ENCODE measurements at regions not wholly inside any gene's neighbourhood (a gene's known extent, or its start where the extent isn't known, plus 50 kb on each side); places are given as distances from the start of the nearest gene placed in this dataset.
A peak's percentile ranks its signal among the peaks of the same experiment; 100 is the strongest.

GRCh38 chr11:15748132-15748531, 608.2 kb downstream of the SOX6 start:
- no TSS peak for BruUV-seq (replicated peaks)
- ChIA-PET CTCF (no interaction called here), POLR2A (ENCODE audit: low non-redundant PET) (no interaction called here)
- H3K4me3 ChIP-seq (ENCODE audit: low read depth, low read length, poor library complexity, severe bottlenecking), result no peak overlapping the region
- no peak for TF ChIP-seq EZH2 (IDR thresholded peaks at IDR 0.05; ENCODE audit: borderline replicate concordance, low read depth, low read length, poor library complexity, severe bottlenecking)
- H3K4me1 ChIP-seq (ENCODE audit: insufficient read depth, low read length, poor library complexity, severe bottlenecking), result no peaks in the 10 kb centered on the region
- intact Hi-C loops (cut with micrococcal nuclease; ENCODE audit: unreplicated experiment), result no loop called here
- H3K9me3 ChIP-seq (ENCODE audit: low read depth, low read length, poor library complexity, severe bottlenecking), result no peaks in the 10 kb centered on the region
- H3K36me3 ChIP-seq (ENCODE audit: insufficient read depth, low read length, poor library complexity, severe bottlenecking), result no peaks in the 10 kb centered on the region
- no peaks in the 10 kb centered on the region for H3K27me3 ChIP-seq (replicated peaks; ENCODE audit: insufficient read depth, low read depth, low read length, poor library complexity)
- no peak for DNase-seq (ENCODE audit: low spot score)
- H3K27ac ChIP-seq (ENCODE audit: low read depth, low read length, poor library complexity, severe bottlenecking), result no peak overlapping the region

GRCh38 chr11:15748741-15749140, 607.6 kb downstream of the SOX6 start:
- ChIA-PET POLR2A (ENCODE audit: low non-redundant PET) (no interaction called here), CTCF (no interaction called here)
- Histone ChIP-seq H3K27ac (ENCODE audit: low read depth, low read length, poor library complexity, severe bottlenecking) (no peak overlapping the region), H3K9me3 (ENCODE audit: low read depth, low read length, poor library complexity, severe bottlenecking) (no peaks in the 10 kb centered on the region), H3K4me1 (ENCODE audit: insufficient read depth, low read length, poor library complexity, severe bottlenecking) (no peaks in the 10 kb centered on the region), H3K4me3 (ENCODE audit: low read depth, low read length, poor library complexity, severe bottlenecking) (no peak overlapping the region), H3K27me3 (replicated peaks; ENCODE audit: insufficient read depth, low read depth, low read length, poor library complexity) (no peaks in the 10 kb centered on the region), H3K36me3 (ENCODE audit: insufficient read depth, low read length, poor library complexity, severe bottlenecking) (no peaks in the 10 kb centered on the region)
- intact Hi-C loops (cut with micrococcal nuclease; ENCODE audit: unreplicated experiment), result no loop called here
- no peak for DNase-seq (ENCODE audit: low spot score)
- no peak for TF ChIP-seq CTCF (conservative IDR thresholded peaks at IDR 0.05; ENCODE audit: low read depth, low read length)
- TF ChIP-seq EZH2 (IDR thresholded peaks at IDR 0.05; ENCODE audit: borderline replicate concordance, low read depth, low read length, poor library complexity, severe bottlenecking), result no peak
- no TSS peak for BruUV-seq (replicated peaks)

- ChIA-PET POLR2A (ENCODE audit: low non-redundant PET) (interaction anchor here (0.6 kb wide), 1 partner anchor 1085 kb away, joined by 3 read pairs; no protein-coding TSS in a partner anchor), CTCF (no interaction called here)
- Histone ChIP-seq H3K4me3 (ENCODE audit: low read depth, low read length, poor library complexity, severe bottlenecking) (no peak overlapping the region), H3K9me3 (ENCODE audit: low read depth, low read length, poor library complexity, severe bottlenecking) (no peaks in the 10 kb centered on the region), H3K4me1 (ENCODE audit: insufficient read depth, low read length, poor library complexity, severe bottlenecking) (no peaks in the 10 kb centered on the region), H3K27me3 (replicated peaks; ENCODE audit: insufficient read depth, low read depth, low read length, poor library complexity) (peaks cover 4% of the 10 kb centered on the region), H3K27ac (ENCODE audit: low read depth, low read length, poor library complexity, severe bottlenecking) (no peak overlapping the region), H3K36me3 (ENCODE audit: insufficient read depth, low read length, poor library complexity, severe bottlenecking) (no peaks in the 10 kb centered on the region)
- intact Hi-C loops (cut with micrococcal nuclease; ENCODE audit: unreplicated experiment), result no loop called here
- peak; percentile 5 for DNase-seq (ENCODE audit: low spot score)
- TF ChIP-seq CTCF (conservative IDR thresholded peaks at IDR 0.05; ENCODE audit: low read depth, low read length) (no peak), EZH2 (IDR thresholded peaks at IDR 0.05; ENCODE audit: borderline replicate concordance, low read depth, low read length, poor library complexity, severe bottlenecking) (no peak)
- BruUV-seq (replicated peaks), result no TSS peak
Observed at GRCh38 chr11:15750535-15751308, 605.6 kb downstream of the SOX6 start.

GRCh38 chr11:15754221-15754620, 602.1 kb downstream of the SOX6 start:
- intact Hi-C loops (cut with micrococcal nuclease; ENCODE audit: unreplicated experiment), result no loop called here
- peaks cover 4% of the 10 kb centered on the region for H3K27me3 ChIP-seq (replicated peaks; ENCODE audit: insufficient read depth, low read depth, low read length, poor library complexity)
- H3K4me1 ChIP-seq (ENCODE audit: insufficient read depth, low read length, poor library complexity, severe bottlenecking), result no peaks in the 10 kb centered on the region
- no peak overlapping the region for H3K4me3 ChIP-seq (ENCODE audit: low read depth, low read length, poor library complexity, severe bottlenecking)
- TF ChIP-seq CTCF (conservative IDR thresholded peaks at IDR 0.05; ENCODE audit: low read depth, low read length) (no peak), EZH2 (IDR thresholded peaks at IDR 0.05; ENCODE audit: borderline replicate concordance, low read depth, low read length, poor library complexity, severe bottlenecking) (no peak)
- H3K36me3 ChIP-seq (ENCODE audit: insufficient read depth, low read length, poor library complexity, severe bottlenecking), result no peaks in the 10 kb centered on the region
- no peaks in the 10 kb centered on the region for H3K9me3 ChIP-seq (ENCODE audit: low read depth, low read length, poor library complexity, severe bottlenecking)
- POLR2A ChIA-PET (ENCODE audit: low non-redundant PET), result no interaction called here
- BruUV-seq (replicated peaks), result no TSS peak
- DNase-seq (ENCODE audit: low spot score), result no peak
- H3K27ac ChIP-seq (ENCODE audit: low read depth, low read length, poor library complexity, severe bottlenecking), result no peak overlapping the region
- CTCF ChIA-PET, result no interaction called here
